SJSA1 (cell line): ENCODE measurements at regions not wholly inside any gene's neighbourhood (a gene's known extent, or its start where the extent isn't known, plus 50 kb on each side); places are given as distances from the start of the nearest gene placed in this dataset.
A peak's percentile ranks its signal among the peaks of the same experiment; 100 is the strongest.

Source experiments
- DNase-seq, 2 experiments: peaks; one replicate each; pipeline ENCODE4 v3.0.0-alpha.2; 2015 to 2020; ENCODE audit warnings: low spot score in 2 of 2, low read depth in 1 of 2
- H3K27ac ChIP-seq: fragments of 250-450 bp; sonication (Bioruptor Pico); 2 replicates; pipeline ENCODE4 v1.5.1; 2020; ENCODE audit warnings: mild to moderate bottlenecking, moderate library complexity
- H3K27me3 ChIP-seq: fragments of 250-450 bp; sonication (Bioruptor Pico); replicated peaks from 2 replicates; pipeline ENCODE4 v1.5.1; 2020; ENCODE audit warnings: mild to moderate bottlenecking, moderate library complexity
- H3K36me3 ChIP-seq: fragments of 250-450 bp; sonication (Bioruptor Pico); 2 replicates; pipeline ENCODE4 v1.5.1; 2020; ENCODE audit warnings: mild to moderate bottlenecking
- H3K4me1 ChIP-seq: fragments of 250-450 bp; sonication (Bioruptor Pico); replicated peaks from 2 replicates; pipeline ENCODE4 v1.6.1; 2021; ENCODE audit warnings: mild to moderate bottlenecking
- H3K4me3 ChIP-seq: fragments of 250-450 bp; sonication (Bioruptor Pico); 2 replicates; pipeline ENCODE4 v1.5.1; 2020; ENCODE audit warnings: mild to moderate bottlenecking
- H3K9me3 ChIP-seq: fragments of 250-450 bp; sonication (Bioruptor Pico); replicated peaks from 2 replicates; pipeline ENCODE4 v1.5.1; 2020; ENCODE audit warnings: mild to moderate bottlenecking

GRCh38 chr1:78369546-78369945 lies 121.2 kb upstream of the PTGFR start:
- Histone ChIP-seq H3K4me1 (peaks cover 18% of the 10 kb centered on the region), H3K4me3 (no peak overlapping the region), H3K27ac (no peak overlapping the region), H3K36me3 (no peaks in the 10 kb centered on the region), H3K9me3 (no peaks in the 10 kb centered on the region), H3K27me3 (no peaks in the 10 kb centered on the region)
- no peak for DNase-seq

GRCh38 chr1:78370356-78370755 lies 120.4 kb upstream of the PTGFR start:
- Histone ChIP-seq H3K4me3 (no peak overlapping the region), H3K27ac (peak overlapping the region; percentile 63), H3K4me1 (peaks cover 18% of the 10 kb centered on the region), H3K27me3 (no peaks in the 10 kb centered on the region), H3K9me3 (no peaks in the 10 kb centered on the region), H3K36me3 (no peaks in the 10 kb centered on the region)
- DNase-seq: peak in 1 of 2 experiments; percentile 39

DNA sequence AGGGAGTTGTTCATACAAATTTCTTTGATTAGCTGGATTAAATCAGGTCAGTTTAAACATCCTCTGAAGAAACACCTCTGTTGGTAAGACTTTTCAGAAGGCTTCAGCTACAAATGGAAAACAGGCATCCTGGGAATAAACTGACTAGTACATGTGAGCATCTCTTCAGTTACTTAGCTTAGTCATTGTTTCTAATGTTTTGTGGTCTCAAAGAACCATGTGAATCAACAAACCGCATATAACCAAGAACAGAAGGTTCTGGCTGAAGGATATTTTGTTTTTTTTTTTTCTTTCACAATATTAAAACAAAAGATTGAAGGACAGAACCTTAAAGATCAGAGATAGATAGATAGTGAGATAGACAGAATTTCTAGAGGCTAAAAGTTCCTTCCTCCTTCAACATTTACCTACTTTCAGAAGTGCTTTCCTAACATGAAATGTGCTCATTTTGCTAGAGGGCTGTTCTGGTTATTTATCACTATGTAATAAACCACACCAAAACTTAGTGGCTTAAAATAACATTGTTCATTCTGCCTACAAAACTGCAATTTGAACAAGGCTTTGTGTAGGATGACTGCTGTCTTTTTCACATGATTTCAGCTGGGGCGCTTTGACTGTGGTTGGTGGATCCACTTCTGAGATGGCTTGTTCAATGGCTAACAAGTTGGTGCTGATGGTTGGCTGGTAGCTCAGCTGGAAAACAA lies 119.8 kb upstream of the PTGFR start:
- H3K27me3 ChIP-seq: no peaks in the 10 kb centered on the region
- no peaks in the 10 kb centered on the region for H3K36me3 ChIP-seq
- no peak overlapping the region for H3K4me3 ChIP-seq
- H3K4me1 ChIP-seq: peaks cover 18% of the 10 kb centered on the region
- peak overlapping the region; percentile 63 for H3K27ac ChIP-seq
- DNase-seq: peak in 1 of 2 experiments; percentile 69
- H3K9me3 ChIP-seq: no peaks in the 10 kb centered on the region

DNA sequence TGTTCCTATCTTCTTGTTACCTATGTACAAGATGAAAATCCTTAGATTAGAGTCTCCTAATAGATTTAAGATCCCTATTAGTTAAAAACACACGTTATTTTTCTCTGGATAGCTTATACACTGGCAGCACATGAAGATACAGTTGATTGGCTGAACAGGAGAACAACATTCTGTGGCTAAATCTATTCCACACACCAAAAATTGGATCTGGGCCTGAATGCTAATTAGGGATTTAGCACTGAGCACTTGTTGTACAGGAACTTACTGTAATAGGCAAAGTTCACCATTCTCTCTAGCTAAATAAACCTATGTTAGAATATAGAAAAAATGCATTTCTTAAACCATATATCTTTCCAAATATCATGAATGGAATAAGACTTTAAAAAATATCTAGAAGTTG lies 117.1 kb upstream of the PTGFR start:
- H3K27ac ChIP-seq: no peak overlapping the region
- H3K4me3 ChIP-seq: no peak overlapping the region
- H3K9me3 ChIP-seq: no peaks in the 10 kb centered on the region
- no peaks in the 10 kb centered on the region for H3K27me3 ChIP-seq
- H3K36me3 ChIP-seq: no peaks in the 10 kb centered on the region
- no peak for DNase-seq
- peaks cover 18% of the 10 kb centered on the region for H3K4me1 ChIP-seq

GRCh38 chr1:78375996-78376395 lies 114.8 kb upstream of the PTGFR start:
- Histone ChIP-seq H3K4me1 (peaks cover 7% of the 10 kb centered on the region), H3K4me3 (no peak overlapping the region), H3K27me3 (no peaks in the 10 kb centered on the region), H3K27ac (no peak overlapping the region), H3K36me3 (no peaks in the 10 kb centered on the region), H3K9me3 (no peaks in the 10 kb centered on the region)
- DNase-seq: no peak

- DNase-seq: no peak
- H3K27ac ChIP-seq: no peak overlapping the region
- H3K4me3 ChIP-seq: no peak overlapping the region
- H3K36me3 ChIP-seq: no peaks in the 10 kb centered on the region
- no peaks in the 10 kb centered on the region for H3K9me3 ChIP-seq
- H3K27me3 ChIP-seq: no peaks in the 10 kb centered on the region
- H3K4me1 ChIP-seq: no peaks in the 10 kb centered on the region
These were observed 113.3 kb upstream of the PTGFR start for GRCh38 chr1:78377356-78377928.

GRCh38 chr1:78383923-78384322 lies 106.9 kb upstream of the PTGFR start:
- no peak for DNase-seq
- no peaks in the 10 kb centered on the region for H3K9me3 ChIP-seq
- no peaks in the 10 kb centered on the region for H3K4me1 ChIP-seq
- H3K27me3 ChIP-seq: no peaks in the 10 kb centered on the region
- H3K27ac ChIP-seq: no peak overlapping the region
- no peak overlapping the region for H3K4me3 ChIP-seq
- H3K36me3 ChIP-seq: no peaks in the 10 kb centered on the region

- no peak overlapping the region for H3K27ac ChIP-seq
- no peaks in the 10 kb centered on the region for H3K27me3 ChIP-seq
- no peaks in the 10 kb centered on the region for H3K36me3 ChIP-seq
- H3K9me3 ChIP-seq: no peaks in the 10 kb centered on the region
- no peak for DNase-seq
- no peak overlapping the region for H3K4me3 ChIP-seq
- no peaks in the 10 kb centered on the region for H3K4me1 ChIP-seq
These were observed 104.9 kb upstream of the PTGFR start for GRCh38 chr1:78385744-78386462.

DNA sequence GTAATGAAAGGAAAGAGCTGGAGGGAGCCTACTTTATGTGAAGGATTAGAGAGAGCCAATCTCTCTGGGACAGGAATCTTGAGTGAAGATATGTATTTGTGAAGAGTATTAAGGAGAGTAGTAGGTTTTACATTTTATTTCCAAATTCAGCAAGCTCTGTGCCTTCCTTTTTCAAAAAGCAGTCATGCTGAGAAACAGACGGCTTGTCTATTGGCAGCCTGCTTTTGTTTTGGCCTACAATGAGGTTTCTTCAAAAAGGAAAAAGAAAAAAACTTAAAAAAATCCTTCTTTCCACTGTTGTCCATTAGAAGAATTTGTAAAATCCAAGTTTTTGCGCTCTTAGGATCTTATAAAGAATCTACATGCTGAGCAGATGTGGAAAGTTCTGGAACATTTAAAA lies 103.6 kb upstream of the PTGFR start:
- Histone ChIP-seq H3K36me3 (no peaks in the 10 kb centered on the region), H3K4me3 (no peak overlapping the region), H3K27ac (no peak overlapping the region), H3K9me3 (no peaks in the 10 kb centered on the region), H3K27me3 (no peaks in the 10 kb centered on the region), H3K4me1 (no peaks in the 10 kb centered on the region)
- DNase-seq: no peak

- DNase-seq: no peak
- H3K36me3 ChIP-seq: no peaks in the 10 kb centered on the region
- no peaks in the 10 kb centered on the region; the same call in 1 of the 2 replicates for H3K9me3 ChIP-seq
- H3K27ac ChIP-seq: no peak overlapping the region
- no peak overlapping the region for H3K4me3 ChIP-seq
- no peaks in the 10 kb centered on the region for H3K27me3 ChIP-seq
- H3K4me1 ChIP-seq: no peaks in the 10 kb centered on the region
These were observed 102.9 kb upstream of the PTGFR start for GRCh38 chr1:78387871-78388270.

GRCh38 chr1:78388275-78388674 lies 102.5 kb upstream of the PTGFR start:
- no peaks in the 10 kb centered on the region for H3K36me3 ChIP-seq
- DNase-seq: peak in 1 of 2 experiments; percentile 16
- no peak overlapping the region for H3K27ac ChIP-seq
- H3K4me3 ChIP-seq: no peak overlapping the region
- H3K4me1 ChIP-seq: no peaks in the 10 kb centered on the region
- H3K9me3 ChIP-seq: no peaks in the 10 kb centered on the region; the same call in 1 of the 2 replicates
- no peaks in the 10 kb centered on the region for H3K27me3 ChIP-seq

- no peaks in the 10 kb centered on the region for H3K27me3 ChIP-seq
- H3K36me3 ChIP-seq: no peaks in the 10 kb centered on the region
- H3K4me1 ChIP-seq: no peaks in the 10 kb centered on the region; the same call in 1 of the 2 replicates
- no peak overlapping the region for H3K27ac ChIP-seq
- no peak overlapping the region for H3K4me3 ChIP-seq
- DNase-seq: peak in 1 of 2 experiments; percentile 11
- no peaks in the 10 kb centered on the region for H3K9me3 ChIP-seq
These were observed 89.6 kb upstream of the PTGFR start for GRCh38 chr1:78401148-78401547.

- DNase-seq: no peak
These were observed 82.6 kb upstream of the PTGFR start for GRCh38 chr1:78408192-78408591.

GRCh38 chr1:78408810-78409209 lies 82.0 kb upstream of the PTGFR start:
- no peak overlapping the region for H3K27ac ChIP-seq
- H3K9me3 ChIP-seq: peaks cover 5% of the 10 kb centered on the region; the same call in 1 of the 2 replicates
- no peaks in the 10 kb centered on the region for H3K27me3 ChIP-seq
- no peak overlapping the region for H3K4me3 ChIP-seq
- no peaks in the 10 kb centered on the region for H3K4me1 ChIP-seq
- H3K36me3 ChIP-seq: no peaks in the 10 kb centered on the region
- DNase-seq: no peak

More at GRCh38 chr1:78408192-78408591, 82.6 kb upstream of the PTGFR start:
- no peaks in the 10 kb centered on the region for H3K4me1 ChIP-seq
- H3K4me3 ChIP-seq: no peak overlapping the region
- H3K27ac ChIP-seq: no peak overlapping the region
- peaks cover 5% of the 10 kb centered on the region; the same call in 1 of the 2 replicates for H3K9me3 ChIP-seq
- H3K27me3 ChIP-seq: no peaks in the 10 kb centered on the region
- H3K36me3 ChIP-seq: no peaks in the 10 kb centered on the region
